SK-N-SH treated with all-trans-retinoic acid at 6 μM for 48 hours (cell line): ENCODE measurements at regions not wholly inside any gene's neighbourhood (a gene's known extent, or its start where the extent isn't known, plus 50 kb on each side); places are given as distances from the start of the nearest gene placed in this dataset.

Source experiments
- ARNTL ChIP-seq: fragments of 450-650 bp; formaldehyde crosslinking; IDR thresholded peaks from 2 replicates; pipeline ENCODE4 v1.5.0; 2020; ENCODE audit warnings: low read depth, mild to moderate bottlenecking, moderate library complexity, borderline replicate concordance
- BACH2 ChIP-seq: fragments of 250-450 bp; sonication (Bioruptor Pico); IDR thresholded peaks from 2 replicates; pipeline ENCODE4 v1.9.0; 2021; ENCODE audit warnings: mild to moderate bottlenecking, borderline replicate concordance
- ESRRG ChIP-seq: fragments of 250-450 bp; sonication (Bioruptor Pico); IDR thresholded peaks from 2 replicates; pipeline ENCODE4 v1.6.1; 2021; ENCODE audit warnings: mild to moderate bottlenecking
- SNAI2 ChIP-seq: fragments of 250-450 bp; sonication (Bioruptor Pico); IDR thresholded peaks from 2 replicates; pipeline ENCODE4 v1.5.0; 2020; ENCODE audit warnings: mild to moderate bottlenecking, moderate library complexity
- TOX ChIP-seq: fragments of 250-450 bp; sonication (Bioruptor Pico); IDR thresholded peaks from 2 replicates; pipeline ENCODE4 v1.8.0; 2021; ENCODE audit warnings: mild to moderate bottlenecking, moderate library complexity, borderline replicate concordance
- ZFP3 ChIP-seq: fragments of 250-450 bp; sonication (Bioruptor Pico); IDR thresholded peaks from 2 replicates; pipeline ENCODE4 v1.5.0; 2020; ENCODE audit warnings: mild to moderate bottlenecking, moderate library complexity
- TF ChIP-seq, protein P1 (sequence below): fragments of 250-450 bp; sonication (Bioruptor Pico); IDR thresholded peaks from 2 replicates; pipeline ENCODE4 v1.8.0; 2020; ENCODE audit warnings: mild to moderate bottlenecking, moderate library complexity, borderline replicate concordance

- no peak for TF ChIP-seq ESRRG (CRISPR knock-in tag)
- no peak for TF ChIP-seq ZFP3 (CRISPR knock-in tag)
- TF ChIP-seq ARNTL (CRISPR knock-in tag): no peak
- TF ChIP-seq TOX (CRISPR knock-in tag): no peak
- TF ChIP-seq SNAI2 (CRISPR knock-in tag): no peak
- TF ChIP-seq, protein P1, sequence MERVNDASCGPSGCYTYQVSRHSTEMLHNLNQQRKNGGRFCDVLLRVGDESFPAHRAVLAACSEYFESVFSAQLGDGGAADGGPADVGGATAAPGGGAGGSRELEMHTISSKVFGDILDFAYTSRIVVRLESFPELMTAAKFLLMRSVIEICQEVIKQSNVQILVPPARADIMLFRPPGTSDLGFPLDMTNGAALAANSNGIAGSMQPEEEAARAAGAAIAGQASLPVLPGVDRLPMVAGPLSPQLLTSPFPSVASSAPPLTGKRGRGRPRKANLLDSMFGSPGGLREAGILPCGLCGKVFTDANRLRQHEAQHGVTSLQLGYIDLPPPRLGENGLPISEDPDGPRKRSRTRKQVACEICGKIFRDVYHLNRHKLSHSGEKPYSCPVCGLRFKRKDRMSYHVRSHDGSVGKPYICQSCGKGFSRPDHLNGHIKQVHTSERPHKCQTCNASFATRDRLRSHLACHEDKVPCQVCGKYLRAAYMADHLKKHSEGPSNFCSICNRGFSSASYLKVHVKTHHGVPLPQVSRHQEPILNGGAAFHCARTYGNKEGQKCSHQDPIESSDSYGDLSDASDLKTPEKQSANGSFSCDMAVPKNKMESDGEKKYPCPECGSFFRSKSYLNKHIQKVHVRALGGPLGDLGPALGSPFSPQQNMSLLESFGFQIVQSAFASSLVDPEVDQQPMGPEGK (CRISPR knock-in tag): no peak
- no peak for TF ChIP-seq BACH2 (CRISPR knock-in tag)
These were observed 436.7 kb downstream of the LPIN1 start for GRCh38 chr2:12183032-12183645.
